Epidermal melanocyte (primary cell): ENCODE measurements at regions not wholly inside any gene's neighbourhood (a gene's known extent, or its start where the extent isn't known, plus 50 kb on each side); places are given as distances from the start of the nearest gene placed in this dataset.

Experiments used
- DNase-seq: peaks from one replicate; pipeline ENCODE4 v3.0.0; 2011; ENCODE audit warnings: low spot score; ENCODE audit not compliant: insufficient read length

DNA sequence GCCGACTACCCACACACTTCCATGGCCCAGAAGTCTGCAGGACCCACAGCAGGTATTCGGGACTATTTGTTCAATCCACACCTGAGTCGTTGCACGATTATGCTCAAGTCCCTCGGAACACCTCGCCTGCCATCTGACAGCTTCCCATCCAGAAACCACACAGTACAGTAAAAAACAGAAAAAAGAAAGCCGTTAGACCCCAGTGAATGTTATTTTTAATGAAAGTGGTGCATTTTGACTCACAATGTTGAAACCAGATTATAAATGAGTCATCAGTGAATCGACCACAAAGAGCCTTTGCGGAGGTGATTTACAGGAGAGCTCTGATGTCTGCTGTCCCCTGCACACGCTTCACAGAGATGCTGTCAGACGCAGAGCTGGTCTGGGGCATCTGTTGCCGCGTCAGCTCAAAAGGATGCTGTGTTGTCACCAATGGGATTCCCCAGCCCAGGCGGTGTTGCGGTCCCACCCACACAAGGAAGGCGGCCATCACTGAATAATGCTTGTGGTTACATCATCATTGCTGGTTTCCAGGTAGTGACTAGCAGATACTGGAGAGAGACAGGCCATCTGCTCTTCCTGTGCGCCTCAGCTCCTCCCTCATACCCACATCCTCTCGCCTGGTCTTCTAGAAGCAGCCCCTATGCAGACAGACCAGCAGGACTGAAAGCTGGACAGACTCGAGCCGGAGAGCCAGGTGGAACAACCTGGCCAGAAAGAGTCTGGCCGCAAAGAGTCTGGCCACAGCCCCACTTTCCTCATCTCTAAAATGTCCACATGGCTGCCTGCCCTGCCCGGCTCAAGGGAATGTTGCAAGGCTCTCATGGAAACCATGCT, 116.8 kb downstream of the TOMM20 start:
- DNase-seq = no peak

DNA sequence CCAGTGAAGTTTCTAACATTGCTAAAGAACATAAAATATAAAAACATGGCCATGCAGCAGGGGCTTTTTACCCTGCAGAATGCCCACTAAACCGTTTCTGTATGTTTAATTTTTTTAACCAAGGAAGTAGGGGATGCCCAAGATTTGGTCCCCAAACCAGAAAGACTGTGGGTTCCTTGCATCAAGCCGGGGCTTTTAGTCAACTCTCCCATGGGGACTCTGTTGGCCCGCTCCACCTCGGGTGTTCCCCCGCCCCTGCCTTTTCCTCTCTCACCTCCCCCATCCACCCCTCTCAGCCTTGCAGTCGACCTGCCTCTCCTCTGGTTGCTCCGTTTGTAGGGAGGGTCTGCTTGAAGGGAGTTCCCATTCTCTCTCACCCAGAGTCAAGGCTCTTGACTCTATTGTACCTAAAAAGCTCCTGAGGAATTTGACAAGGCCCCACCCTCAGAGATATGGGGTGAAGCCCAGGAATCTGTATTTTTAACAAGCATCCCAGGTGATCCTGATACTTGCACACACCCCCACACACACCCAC, 117.5 kb downstream of the TOMM20 start:
- DNase-seq = no peak

DNA sequence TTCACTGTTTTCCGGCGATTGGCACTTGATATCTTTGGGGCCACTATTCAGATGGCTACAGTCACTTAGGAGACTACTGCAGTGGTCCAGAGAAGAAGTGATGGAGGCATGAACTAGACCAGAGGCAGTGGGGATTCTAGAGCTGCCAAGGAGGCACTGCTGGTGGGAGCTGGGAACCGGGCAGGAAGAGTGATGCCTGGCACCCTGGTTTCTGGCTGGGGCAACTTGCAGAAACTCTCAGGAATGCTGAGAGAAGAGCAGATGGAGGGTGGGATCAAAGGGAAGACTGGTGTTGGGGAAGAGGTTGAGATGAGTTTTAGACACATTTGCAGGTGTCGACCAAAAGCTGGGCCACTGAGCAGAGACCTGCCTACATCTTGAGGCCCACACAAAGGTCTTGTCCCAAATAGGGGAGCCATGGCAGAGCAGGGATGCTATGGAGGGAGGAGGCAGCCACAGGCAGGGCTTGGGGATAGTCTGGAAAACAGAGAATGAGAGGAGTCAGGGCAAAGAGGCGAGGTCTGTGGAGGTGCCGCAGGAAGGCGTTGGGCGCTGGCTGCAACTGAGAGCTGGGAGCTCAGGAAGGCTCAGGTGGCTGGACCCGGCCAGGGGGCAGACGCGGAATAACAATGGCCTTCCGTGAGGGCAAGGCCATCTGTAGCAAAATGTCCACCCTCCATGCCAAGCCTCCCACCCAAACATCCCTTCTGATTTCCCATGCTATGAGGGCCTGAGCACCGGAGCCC, 118.9 kb downstream of the TOMM20 start:
- DNase-seq = no peak

DNA sequence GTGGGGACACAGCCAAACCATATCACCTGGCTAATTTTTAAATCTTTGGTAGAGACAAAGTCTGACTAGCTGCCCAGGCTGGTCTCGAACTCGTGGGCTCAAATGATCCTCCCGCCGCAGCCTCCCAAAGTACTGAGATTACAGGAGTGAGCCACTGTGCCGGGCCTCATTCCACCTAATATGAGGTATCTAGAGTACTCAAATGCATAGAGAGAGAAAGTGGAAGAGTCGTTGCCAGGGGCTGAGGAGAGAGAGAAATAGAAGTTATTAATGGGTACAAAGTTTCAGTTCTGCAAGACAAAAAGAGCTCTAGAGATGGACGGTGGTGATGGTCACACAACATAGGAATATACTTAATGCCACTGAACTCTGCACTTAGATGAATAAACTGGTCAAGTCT, 119.6 kb downstream of the TOMM20 start:
- no peak for DNase-seq

DNA sequence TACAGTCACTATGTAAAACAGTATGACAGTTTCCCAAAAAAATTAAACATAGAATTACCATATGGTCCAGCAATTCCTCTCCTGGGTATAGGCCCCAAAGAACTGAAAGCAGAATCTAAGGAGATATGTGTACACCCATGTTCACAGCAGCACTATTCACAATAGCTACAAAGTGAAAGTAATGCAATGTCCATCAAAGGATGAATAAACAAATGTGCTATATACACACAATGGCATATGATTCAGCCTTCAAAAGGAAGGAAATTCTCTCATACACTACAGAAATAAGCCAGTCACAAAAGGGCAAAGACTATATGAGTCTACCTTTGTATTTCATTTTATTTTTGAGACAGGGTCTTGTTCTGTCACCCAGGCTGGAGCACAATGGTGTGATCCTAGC, 120.4 kb downstream of the TOMM20 start:
- no peak for DNase-seq

DNA sequence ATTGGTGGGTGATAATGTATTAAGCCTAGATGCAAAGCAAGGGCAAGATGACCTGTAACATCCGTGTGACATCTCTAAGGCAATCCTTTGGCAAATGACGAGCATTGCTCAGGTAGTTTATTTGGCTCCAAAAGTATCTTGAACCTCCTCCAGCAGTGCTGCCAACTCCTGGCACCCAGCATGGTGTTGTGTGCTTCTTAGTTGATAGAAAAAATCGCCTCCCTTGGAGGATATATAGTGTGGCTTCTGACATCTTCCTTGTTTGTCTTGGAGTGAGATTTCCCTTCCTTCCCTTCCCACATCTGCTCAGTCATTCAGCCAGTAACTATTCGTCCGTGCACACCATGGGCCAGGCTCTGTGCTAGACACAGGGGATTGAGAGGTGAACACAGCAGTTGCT, 121.8 kb downstream of the TOMM20 start:
- no peak for DNase-seq

DNA sequence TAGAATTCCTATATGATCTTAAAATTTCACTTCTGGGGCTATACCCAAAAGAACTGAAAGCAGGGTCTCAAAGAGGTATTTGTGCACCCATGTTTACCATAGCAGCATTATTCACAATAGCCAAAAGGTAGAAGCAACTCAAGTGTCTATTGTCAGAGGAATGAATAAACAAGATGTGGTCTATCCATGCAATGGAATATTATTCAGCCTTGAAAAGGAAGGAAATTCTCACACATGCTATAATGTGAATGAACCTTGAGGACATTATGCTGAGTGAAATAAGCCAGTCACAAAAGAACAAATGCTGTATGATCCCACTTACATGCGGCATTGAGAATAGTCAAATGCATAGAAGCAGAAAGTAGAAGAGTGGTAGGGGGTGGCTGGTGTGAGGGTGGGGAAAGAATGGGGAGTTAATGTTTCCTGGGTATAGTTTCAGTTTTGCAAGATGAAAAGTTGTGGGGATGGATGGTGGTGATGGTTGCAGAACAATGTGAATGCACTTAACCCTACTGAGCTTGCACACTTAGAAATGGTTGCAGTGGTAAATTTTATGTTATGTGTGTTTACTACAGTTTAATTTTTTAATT, 122.4 kb downstream of the TOMM20 start:
- DNase-seq = no peak

DNA sequence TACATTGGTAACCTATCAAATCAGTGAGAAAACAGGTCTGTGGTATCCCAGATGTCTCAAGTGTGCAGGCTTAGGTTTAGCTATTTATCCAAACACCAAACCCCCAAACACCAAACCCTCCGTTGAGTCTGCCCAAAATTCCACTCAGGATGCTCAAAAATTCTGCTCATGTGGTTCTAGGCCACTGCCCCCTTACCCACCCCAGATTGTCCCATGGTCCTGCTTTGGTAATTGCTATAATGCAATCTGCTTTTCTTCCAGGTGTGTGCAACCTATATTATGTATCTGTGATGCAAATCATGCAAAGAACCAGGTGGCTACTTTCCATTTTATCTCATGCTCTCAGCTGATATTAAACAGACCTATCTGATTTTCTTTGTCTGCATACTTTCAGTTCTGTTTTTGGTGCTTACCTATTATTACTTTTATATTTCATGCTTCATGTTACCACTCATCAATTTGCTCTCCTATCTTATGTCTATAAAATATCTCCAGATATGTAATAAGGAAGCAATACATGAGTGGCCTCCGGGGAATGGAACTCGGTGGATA, 123.7 kb downstream of the TOMM20 start:
- no peak for DNase-seq

DNA sequence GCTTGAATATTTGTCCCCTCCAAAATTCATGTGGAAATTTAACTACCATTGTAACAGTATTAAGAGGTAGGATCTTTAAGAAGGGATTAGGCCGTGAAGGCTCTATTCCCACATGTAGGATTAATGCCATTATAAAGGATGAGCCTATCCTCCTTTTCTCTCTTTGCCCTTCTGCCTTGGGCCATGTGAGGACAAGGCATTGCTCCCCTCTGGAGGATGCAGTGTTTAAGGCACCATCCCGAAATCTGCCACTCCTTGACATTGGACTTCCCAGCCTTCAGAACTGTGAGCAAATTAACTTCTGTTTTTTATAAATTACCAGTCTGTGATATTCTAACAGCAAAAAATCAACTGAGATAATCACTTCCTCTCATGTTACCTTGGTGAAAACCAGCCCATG, 124.4 kb downstream of the TOMM20 start:
- no peak for DNase-seq

DNA sequence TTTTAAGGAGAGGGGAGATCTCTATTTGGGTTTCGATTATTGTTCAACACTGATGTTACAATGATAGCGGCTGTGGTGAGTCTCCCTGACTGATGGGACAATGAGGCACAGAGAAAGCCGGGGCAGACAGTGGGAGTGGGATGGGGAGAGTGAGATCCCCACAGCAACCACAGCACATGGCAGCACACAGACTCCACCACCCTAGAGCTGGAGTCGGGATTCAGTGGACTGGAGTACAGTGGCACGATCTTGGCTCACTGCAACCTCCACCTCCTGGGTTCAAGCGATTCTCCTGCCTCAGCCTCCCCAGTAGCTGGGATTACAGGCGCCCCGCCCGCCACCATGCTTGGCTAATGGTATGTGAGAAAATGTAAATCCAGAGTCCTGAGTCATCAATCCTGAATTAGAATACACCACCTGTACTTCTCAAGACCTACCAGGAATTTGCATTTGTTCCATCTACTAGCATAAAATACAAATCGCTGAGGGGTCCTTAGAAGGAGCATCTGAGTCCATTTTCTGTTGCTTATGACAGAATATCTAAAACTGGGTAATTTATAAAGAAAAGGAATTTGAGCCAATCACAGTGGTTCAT, 125.8 kb downstream of the TOMM20 start:
- DNase-seq = no peak

DNA sequence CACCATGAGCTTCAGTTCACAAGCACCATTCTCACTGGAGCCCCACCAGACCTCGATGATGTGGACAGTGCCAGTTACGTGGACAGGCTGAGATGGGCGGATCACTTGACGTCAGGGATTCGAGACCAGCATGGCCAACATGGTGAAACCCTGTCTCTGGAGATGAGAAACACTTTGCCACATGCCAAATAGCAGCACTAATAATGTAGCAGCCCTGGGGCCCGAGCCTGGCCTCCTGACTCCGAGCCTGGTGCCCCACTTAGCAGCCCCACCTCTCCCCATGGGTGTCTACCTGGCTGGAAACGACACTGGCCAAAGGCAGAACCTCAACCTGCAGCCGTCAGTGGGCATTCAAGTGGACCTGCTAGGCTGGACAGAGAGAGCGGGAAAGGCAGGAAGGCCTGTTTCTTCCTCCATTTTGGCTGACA, 129.1 kb downstream of the TOMM20 start:
- no peak for DNase-seq

DNA sequence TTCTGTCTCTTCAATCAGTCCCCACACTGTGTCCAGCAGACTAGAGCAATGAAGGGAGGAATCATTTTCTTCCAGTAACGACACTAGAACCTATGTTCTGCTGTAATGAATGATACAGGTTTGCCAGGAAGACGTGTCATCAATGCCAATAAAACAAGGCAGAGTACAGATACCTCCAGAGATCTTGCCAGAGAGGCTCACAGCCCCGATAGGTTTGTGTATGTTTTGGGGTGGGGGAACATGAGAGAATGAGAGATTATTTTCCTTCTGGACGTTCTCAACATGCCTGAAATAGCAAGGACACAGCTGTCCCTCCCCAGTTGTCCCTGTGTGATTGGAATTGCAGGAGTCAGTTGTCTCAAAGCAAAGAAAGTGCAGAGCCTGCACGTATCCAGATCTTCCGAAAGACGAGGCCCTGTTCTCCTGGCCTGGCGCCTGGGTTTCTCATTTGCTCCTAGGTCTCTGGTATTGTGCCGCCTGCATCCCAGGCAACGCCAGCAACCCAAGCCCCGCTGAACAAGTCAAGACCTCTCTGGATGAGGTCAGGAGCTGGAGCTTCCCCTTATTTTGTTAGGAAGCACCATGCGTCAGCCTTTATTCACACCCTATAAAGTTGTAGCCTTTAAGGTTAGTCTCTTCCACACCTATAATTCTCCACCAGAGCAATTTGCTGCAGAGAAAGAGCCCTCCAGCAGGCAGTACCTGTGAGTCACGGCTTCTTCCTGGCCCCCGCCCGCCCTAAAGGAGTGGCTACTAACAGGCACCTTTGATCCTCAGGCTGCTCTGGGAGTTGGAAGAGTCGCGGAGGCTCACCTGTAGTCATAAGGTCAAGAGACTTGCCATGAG, 130.5 kb downstream of the TOMM20 start:
- DNase-seq = no peak

DNA sequence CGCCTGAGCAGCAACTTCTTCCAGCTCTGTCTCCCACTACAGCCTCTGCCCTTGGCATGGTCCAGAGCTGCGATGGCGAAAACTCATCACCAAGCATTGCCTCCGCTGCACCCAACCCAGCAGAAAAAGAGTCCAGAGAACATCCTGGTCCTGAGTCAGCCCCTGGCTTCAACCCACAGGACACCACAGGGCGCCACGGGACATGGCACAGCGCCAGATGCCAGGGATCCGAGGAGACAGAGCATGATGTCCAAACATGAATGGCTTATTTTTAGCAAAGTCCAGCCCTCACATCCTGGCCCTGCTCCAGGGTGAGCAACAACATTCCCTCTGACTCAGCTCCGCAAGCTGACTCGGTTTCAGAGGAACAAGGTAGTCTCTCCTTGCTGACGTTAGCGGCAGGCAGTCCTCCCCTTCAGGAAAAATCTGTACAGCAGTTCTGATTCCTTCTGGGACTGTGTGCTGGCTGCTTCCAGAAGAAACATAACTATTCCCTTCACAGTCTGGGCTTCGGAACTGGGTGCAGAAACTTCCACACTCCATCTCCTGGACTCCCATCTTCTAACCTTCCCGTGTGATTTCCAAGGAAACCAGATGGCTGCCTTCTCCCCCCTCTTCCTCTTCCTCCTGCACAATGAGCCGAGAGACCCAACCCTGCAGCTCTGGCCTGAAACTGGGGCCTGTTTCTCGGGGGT, 131.3 kb downstream of the TOMM20 start:
- DNase-seq = peak; percentile 87

DNA sequence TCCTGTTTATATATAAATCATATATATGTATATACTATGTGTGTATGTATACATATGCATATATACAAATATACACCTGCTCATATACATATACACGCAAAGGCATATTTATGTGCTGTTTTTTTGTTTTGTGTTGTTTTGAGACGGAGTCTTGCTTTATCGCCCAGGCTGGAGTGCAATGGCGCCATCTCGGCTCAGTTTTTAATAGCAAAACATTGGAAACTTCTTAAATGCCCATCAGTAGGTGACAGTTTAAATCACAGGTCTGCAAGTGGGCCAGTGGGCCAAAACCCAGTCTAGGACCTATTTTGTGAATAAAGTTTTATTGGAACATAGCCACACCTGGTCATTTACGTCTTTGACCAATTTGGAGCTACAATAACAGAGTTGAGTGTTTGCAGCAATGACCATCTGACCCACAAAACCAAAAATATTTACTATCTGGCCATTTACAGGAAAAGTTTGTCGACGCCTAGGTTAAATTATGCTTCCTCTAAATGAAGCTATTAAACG, 132.3 kb downstream of the TOMM20 start:
- no peak for DNase-seq

DNA sequence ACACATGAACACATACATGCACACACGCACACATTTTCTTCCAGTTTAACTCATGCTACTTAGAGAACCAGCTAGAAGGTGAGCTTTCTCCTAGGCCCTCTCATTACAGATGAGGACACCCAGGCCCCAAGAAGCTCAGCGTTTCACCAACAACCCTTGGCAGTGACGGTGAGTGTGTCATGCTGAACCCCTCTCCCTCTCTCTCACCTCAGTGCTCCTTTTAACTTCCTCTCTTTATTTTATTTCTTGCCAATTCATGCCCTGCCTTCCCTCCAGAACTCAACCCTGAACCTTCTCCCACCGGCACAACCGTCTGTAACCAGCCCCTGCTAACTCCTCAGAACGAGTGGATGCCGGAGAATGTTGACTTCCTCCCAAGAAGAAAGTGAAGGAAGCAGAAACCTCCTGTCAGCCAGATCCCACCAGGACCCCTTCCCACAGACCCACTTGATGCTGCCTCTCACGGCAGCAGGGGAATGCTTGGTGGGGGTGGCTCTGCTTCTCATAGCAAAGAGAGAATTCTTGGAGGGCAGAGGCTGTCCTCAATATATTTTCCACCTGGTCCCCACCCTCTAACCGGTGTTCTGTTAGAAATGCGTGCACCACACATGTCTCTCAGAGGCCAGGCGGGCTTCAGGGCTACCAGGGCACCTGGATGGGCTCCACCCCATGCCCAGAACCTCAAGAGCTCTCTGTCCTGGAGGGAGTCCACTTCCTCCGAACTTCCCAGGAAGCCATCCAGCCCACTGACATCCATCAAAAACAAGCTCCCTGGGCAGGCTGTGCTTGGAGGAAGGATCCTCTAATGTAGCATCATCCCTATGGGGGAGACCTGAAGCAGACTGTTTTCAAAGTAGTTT, 134.0 kb downstream of the TOMM20 start:
- no peak for DNase-seq

DNA sequence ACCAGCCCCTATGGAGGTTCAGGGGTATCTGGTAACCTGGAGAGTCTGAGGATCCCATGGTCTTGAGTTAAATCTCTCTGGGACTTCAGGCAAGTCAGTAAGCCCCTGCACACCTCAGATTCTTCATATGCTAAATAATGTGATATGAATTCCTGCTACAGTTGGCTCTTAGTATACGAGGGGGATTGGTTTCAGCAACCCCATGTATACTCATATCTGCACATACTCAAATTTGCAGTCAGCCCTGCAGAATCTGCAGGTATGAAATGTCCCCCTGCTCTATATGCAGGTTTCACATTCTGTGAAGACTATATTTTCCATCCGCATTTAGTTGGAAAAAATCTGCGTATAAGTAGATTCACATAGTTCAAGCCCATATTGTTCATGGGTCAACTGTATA, 136.6 kb downstream of the TOMM20 start:
- DNase-seq = no peak

DNA sequence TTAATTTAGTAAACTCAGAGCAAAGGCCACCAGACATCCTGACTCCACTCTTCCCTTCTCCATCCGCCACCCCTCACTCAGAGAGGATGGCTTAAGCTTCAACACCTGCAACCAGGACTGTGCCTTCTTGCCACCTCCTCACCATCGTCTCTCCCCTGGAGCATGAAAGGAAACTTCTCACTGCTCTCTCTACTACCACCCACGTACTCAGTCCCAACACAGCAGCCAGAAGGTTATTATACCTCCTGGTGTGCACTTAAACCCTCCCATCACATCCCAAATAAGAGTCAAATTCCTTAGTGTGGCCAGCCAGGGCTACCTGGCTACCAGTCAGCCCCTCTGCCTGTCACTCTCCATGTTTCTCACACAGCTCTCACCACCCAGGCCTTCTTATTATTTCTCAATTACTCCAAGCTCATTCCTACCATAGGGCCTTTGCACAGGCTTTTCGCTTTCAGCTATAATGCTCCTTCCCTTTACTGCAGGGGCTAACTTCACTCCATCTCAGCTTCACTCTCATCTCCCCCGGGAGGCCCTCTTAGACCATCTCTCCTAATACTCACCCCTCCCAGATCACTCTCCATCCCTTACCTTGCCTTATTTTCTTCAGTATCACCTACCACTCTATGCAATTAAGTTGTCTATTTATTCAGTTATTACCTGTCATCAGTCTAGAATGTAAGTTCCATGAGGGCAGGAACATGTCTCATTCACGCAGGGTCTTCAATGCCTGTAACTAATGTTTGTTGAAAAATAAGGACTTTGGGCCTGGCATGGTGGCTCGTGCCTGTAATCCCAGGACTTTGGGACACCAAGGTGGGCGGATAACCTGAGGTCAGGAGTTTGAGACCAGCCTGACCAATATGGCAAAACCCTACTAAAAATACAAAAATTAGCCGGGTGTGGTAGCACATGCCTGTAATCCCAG, 137.5 kb downstream of the TOMM20 start:
- no peak for DNase-seq

DNA sequence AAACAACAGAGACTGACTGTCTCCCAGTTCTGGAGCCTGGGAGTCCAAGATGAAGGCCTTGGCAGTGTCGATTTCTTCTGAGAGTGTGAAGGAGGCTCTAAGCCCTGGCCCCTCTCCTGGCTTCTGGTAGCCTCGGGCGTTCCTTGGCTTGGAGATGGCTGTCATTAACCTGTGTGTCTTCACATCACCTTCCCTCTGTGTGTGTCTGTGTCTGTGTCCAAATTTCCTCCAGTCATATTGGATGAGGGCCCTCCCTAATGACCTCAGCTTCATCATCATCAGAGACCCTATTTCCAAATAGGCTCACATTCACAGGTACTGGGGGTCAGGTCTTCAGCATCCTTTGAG, 138.3 kb downstream of the TOMM20 start:
- DNase-seq = no peak
